GM12801 (cell line): ENCODE measurements at regions not wholly inside any gene's neighbourhood (a gene's known extent, or its start where the extent isn't known, plus 50 kb on each side); places are given as distances from the start of the nearest gene placed in this dataset.

Experiments used
- CTCF ChIP-seq: IDR thresholded peaks from one replicate; pipeline ENCODE4 v1.5.1; 2011; ENCODE audit warnings: control low read depth; ENCODE audit not compliant: insufficient read length; ENCODE audit errors: extremely low read depth

GRCh38 chr3:110459021-110459420, 612.6 kb upstream of the NECTIN3 start:
- no peak for TF ChIP-seq CTCF

GRCh38 chr3:110470310-110470709, 601.3 kb upstream of the NECTIN3 start:
- no peak for TF ChIP-seq CTCF

- TF ChIP-seq CTCF, result no peak
These were observed 598.2 kb upstream of the NECTIN3 start for GRCh38 chr3:110473405-110473804.

- no peak for TF ChIP-seq CTCF
These were observed 597.2 kb upstream of the NECTIN3 start for GRCh38 chr3:110474397-110474796.

GRCh38 chr3:110478377-110479054, 593.1 kb upstream of the NECTIN3 start:
- TF ChIP-seq CTCF, result no peak

GRCh38 chr3:110479731-110480130, 591.9 kb upstream of the NECTIN3 start:
- no peak for TF ChIP-seq CTCF

GRCh38 chr3:110485389-110485788, 586.2 kb upstream of the NECTIN3 start:
- TF ChIP-seq CTCF, result no peak
